ENCODE measurements at regions not wholly inside any gene's neighbourhood (a gene's known extent, or its start where the extent isn't known, plus 50 kb on each side); places are given as distances from the start of the nearest gene placed in this dataset.

DNA sequence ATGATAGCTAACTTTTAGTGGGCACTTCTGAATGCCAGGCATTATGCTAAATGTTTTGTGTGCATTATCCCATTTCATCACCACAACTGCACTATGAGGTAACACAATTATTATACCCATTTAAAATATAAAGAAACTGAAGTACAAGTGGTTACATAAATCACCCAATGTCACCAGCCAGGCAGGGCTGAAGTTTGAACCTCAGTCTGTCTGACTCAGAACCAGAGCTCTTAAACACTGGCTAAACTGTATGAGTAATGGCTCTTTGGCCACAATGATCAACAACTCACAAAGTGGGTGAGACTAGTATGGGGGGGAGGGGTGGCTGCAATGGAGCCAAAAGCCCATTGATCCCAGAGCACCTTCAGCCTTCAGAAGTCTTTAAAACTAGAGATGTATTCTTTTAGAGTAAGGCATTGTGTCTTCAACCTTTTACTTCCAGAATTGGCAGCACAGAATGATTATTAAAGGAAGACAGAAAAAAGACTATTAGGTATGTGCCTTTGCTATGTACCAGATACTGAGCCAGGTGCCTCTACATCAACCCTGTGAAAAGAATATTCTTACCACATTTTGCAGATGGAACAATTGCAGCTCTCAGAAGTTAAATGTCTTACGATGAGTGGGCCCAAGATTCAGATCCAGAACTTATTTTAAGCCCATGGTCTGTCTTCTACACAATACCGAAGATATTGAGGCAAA lies 166.9 kb downstream of the UACA start:
- no peak for TF ChIP-seq EZH2 (IDR thresholded peaks at IDR 0.05; ENCODE audit: borderline replicate concordance, low read depth, low read length, poor library complexity, severe bottlenecking)
- TF ChIP-seq, protein P1, sequence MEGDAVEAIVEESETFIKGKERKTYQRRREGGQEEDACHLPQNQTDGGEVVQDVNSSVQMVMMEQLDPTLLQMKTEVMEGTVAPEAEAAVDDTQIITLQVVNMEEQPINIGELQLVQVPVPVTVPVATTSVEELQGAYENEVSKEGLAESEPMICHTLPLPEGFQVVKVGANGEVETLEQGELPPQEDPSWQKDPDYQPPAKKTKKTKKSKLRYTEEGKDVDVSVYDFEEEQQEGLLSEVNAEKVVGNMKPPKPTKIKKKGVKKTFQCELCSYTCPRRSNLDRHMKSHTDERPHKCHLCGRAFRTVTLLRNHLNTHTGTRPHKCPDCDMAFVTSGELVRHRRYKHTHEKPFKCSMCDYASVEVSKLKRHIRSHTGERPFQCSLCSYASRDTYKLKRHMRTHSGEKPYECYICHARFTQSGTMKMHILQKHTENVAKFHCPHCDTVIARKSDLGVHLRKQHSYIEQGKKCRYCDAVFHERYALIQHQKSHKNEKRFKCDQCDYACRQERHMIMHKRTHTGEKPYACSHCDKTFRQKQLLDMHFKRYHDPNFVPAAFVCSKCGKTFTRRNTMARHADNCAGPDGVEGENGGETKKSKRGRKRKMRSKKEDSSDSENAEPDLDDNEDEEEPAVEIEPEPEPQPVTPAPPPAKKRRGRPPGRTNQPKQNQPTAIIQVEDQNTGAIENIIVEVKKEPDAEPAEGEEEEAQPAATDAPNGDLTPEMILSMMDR (conservative IDR thresholded peaks at IDR 0.05; ENCODE audit: low read depth, low read length): no peak

Measured in A673 (cell line).